H9 (cell line): ENCODE measurements at regions not wholly inside any gene's neighbourhood (a gene's known extent, or its start where the extent isn't known, plus 50 kb on each side); places are given as distances from the start of the nearest gene placed in this dataset.

Experiments
- DNase-seq: peaks from one replicate; pipeline ENCODE4 v3.0.0-alpha.2; 2017
- H2AFZ ChIP-seq: one replicate; pipeline ENCODE4 v1.6.1; 2013; ENCODE audit warnings: mild to moderate bottlenecking, low read length, control low read depth, moderate library complexity
- H2AK5ac ChIP-seq: 2 replicates; pipeline ENCODE4 v1.6.1; 2013; ENCODE audit warnings: low read length, control low read depth, mixed read lengths; ENCODE audit not compliant: insufficient read length
- H2BK120ac ChIP-seq: one replicate; pipeline ENCODE4 v1.6.1; 2013; ENCODE audit warnings: low read depth, mild to moderate bottlenecking, low read length, control low read depth, inconsistent platforms; ENCODE audit not compliant: poor library complexity, severe bottlenecking
- H2BK12ac ChIP-seq: 2 replicates; pipeline ENCODE4 v1.6.1; 2013; ENCODE audit warnings: low read length, control low read depth, mixed read lengths, low read depth; ENCODE audit not compliant: insufficient read length
- H2BK15ac ChIP-seq: 2 replicates; pipeline ENCODE4 v1.6.1; 2013; ENCODE audit warnings: low read depth, low read length, control low read depth
- H2BK20ac ChIP-seq: one replicate; pipeline ENCODE4 v1.6.1; 2013; ENCODE audit warnings: low read depth, mild to moderate bottlenecking, low read length, control low read depth, inconsistent platforms; ENCODE audit not compliant: poor library complexity, severe bottlenecking
- H2BK5ac ChIP-seq: 2 replicates; pipeline ENCODE4 v1.6.1; 2013; ENCODE audit warnings: low read length, control low read depth, mixed read lengths; ENCODE audit not compliant: insufficient read length
- H3K14ac ChIP-seq: 2 replicates; pipeline ENCODE4 v1.6.1; 2013; ENCODE audit warnings: low read length, control low read depth; ENCODE audit not compliant: insufficient read depth
- H3K18ac ChIP-seq: 2 replicates; pipeline ENCODE4 v1.6.1; 2013; ENCODE audit warnings: low read depth, mild to moderate bottlenecking, mixed read lengths, low read length, control low read depth; ENCODE audit not compliant: insufficient read length
- H3K23ac ChIP-seq: 2 replicates; pipeline ENCODE4 v1.6.1; 2013; ENCODE audit warnings: low read length, control low read depth, mixed read lengths, low read depth; ENCODE audit not compliant: insufficient read length
- H3K23me2 ChIP-seq: 2 replicates; pipeline ENCODE4 v1.6.1; 2013; ENCODE audit warnings: low read depth, mild to moderate bottlenecking, mixed read lengths, low read length, control low read depth; ENCODE audit not compliant: insufficient read length, poor library complexity, severe bottlenecking
- H3K27ac ChIP-seq: 2 replicates; pipeline ENCODE4 v1.5.1; 2013; ENCODE audit warnings: low read length, control low read depth, mixed read lengths, low read depth; ENCODE audit not compliant: insufficient read length
- H3K27me3 ChIP-seq: 2 replicates; pipeline ENCODE4 v1.6.1; 2013; ENCODE audit warnings: low read length, control low read depth, inconsistent platforms; ENCODE audit not compliant: insufficient read depth
- H3K4ac ChIP-seq: 2 replicates; pipeline ENCODE4 v1.6.1; 2013; ENCODE audit warnings: low read depth, mild to moderate bottlenecking, control low read depth, inconsistent platforms, low read length, moderate library complexity
- H3K4me1 ChIP-seq: 2 replicates; pipeline ENCODE4 v1.6.1; 2013; ENCODE audit warnings: low read length, control low read depth, inconsistent platforms; ENCODE audit not compliant: insufficient read depth
- H3K4me2 ChIP-seq: 2 replicates; pipeline ENCODE4 v1.6.1; 2013; ENCODE audit warnings: low read length, control low read depth, mixed read lengths; ENCODE audit not compliant: insufficient read length, insufficient read depth
- H3K56ac ChIP-seq: 2 replicates; pipeline ENCODE4 v1.6.1; 2013; ENCODE audit warnings: low read depth, mild to moderate bottlenecking, mixed read lengths, low read length, control low read depth; ENCODE audit not compliant: insufficient read length
- H3K79me1 ChIP-seq: 2 replicates; pipeline ENCODE4 v1.6.1; 2013; ENCODE audit warnings: low read depth, mild to moderate bottlenecking, moderate library complexity, low read length, control low read depth, inconsistent platforms; ENCODE audit not compliant: insufficient read depth, poor library complexity, severe bottlenecking
- H3K79me2 ChIP-seq: 2 replicates; pipeline ENCODE4 v1.6.1; 2013; ENCODE audit warnings: low read length, control low read depth, inconsistent platforms; ENCODE audit not compliant: insufficient read depth
- H3K9ac ChIP-seq: 2 replicates; pipeline ENCODE4 v1.6.1; 2013; ENCODE audit warnings: low read length, control low read depth, mixed read lengths; ENCODE audit not compliant: insufficient read length; ENCODE audit errors: extremely low read depth
- H3K9me3 ChIP-seq: one replicate; pipeline ENCODE4 v1.6.1; 2013; ENCODE audit warnings: low read depth, low read length, inconsistent platforms; ENCODE audit not compliant: control insufficient read depth
- H3T11ph ChIP-seq: one replicate; pipeline ENCODE4 v1.6.1; 2013; ENCODE audit warnings: mild to moderate bottlenecking, low read length, control low read depth, inconsistent platforms
- H4K20me1 ChIP-seq: one replicate; pipeline ENCODE4 v1.6.1; 2013; ENCODE audit not compliant: control insufficient read depth, insufficient read length, insufficient read depth
- H4K5ac ChIP-seq: 2 replicates; pipeline ENCODE4 v1.6.1; 2013; ENCODE audit warnings: low read depth, mild to moderate bottlenecking, mixed read lengths, low read length, control low read depth; ENCODE audit not compliant: insufficient read length
- H4K8ac ChIP-seq: replicated peaks from 2 replicates; pipeline ENCODE4 v1.6.1; 2013; ENCODE audit warnings: low read length, control low read depth, mixed read lengths, low read depth; ENCODE audit not compliant: insufficient read length
- H4K91ac ChIP-seq: 2 replicates; pipeline ENCODE4 v1.6.1; 2013; ENCODE audit warnings: low read depth, mild to moderate bottlenecking, moderate library complexity, mixed read lengths, low read length, control low read depth; ENCODE audit not compliant: insufficient read length
- H3K27ac Mint-ChIP-seq, 3 experiments: 2 replicates in 2 of 3; 3 replicates in 1 of 3; pipeline ENCODE4 v1.8.0; 2020 to 2021; ENCODE audit warnings: mixed read lengths in 3 of 3, mild to moderate bottlenecking in 1 of 3, moderate library complexity in 1 of 3
- H3K27me3 Mint-ChIP-seq: 2 replicates; pipeline ENCODE4 v1.8.0; 2021; ENCODE audit warnings: low read depth, mild to moderate bottlenecking, moderate library complexity, mixed read lengths
- H3K36me3 Mint-ChIP-seq, 3 experiments: 2 replicates in 2 of 3; 3 replicates in 1 of 3; pipeline ENCODE4 v1.8.0; 2020 to 2021; ENCODE audit warnings: low read depth in 3 of 3, mixed read lengths in 3 of 3; ENCODE audit not compliant: insufficient read depth in 1 of 3
- H3K4me1 Mint-ChIP-seq, 2 experiments: 2 replicates each; pipeline ENCODE4 v1.8.0; 2020; ENCODE audit warnings: mixed read lengths in 2 of 2
- H3K4me3 Mint-ChIP-seq, 2 experiments: 2 replicates in 1 of 2; 3 replicates in 1 of 2; pipeline ENCODE4 v1.8.0; 2020 to 2021; ENCODE audit warnings: mild to moderate bottlenecking in 2 of 2, mixed read lengths in 2 of 2, moderate library complexity in 1 of 2
- H3K9me3 Mint-ChIP-seq, 2 experiments: 2 replicates in 1 of 2; 3 replicates in 1 of 2; pipeline ENCODE4 v1.8.0; 2020; ENCODE audit warnings: mild to moderate bottlenecking in 2 of 2, mixed read lengths in 2 of 2, moderate library complexity in 1 of 2
- WGBS: extraction: QIAGEN DNeasy Blood & Tissue Kit; methylation state at CpG from one replicate; pipeline ENCODE4 v1.1.7; 2013; ENCODE audit warnings: missing lambda C conversion rate, low lambda C conversion rate, mixed read lengths; ENCODE audit not compliant: insufficient read length; ENCODE audit errors: extremely low coverage; 5-methylcytosine and 5-hydroxymethylcytosine counted together
- TF ChIP-seq, protein P1 (sequence below): fragments of 200-600 bp; sonication (generic); conservative IDR thresholded peaks from 3 replicates; pipeline ENCODE4 v1.8.0; 2021; ENCODE audit warnings: antibody characterized with exemption, mild to moderate bottlenecking

GRCh38 chr6:1208876-1209275 lies 103.0 kb upstream of the FOXQ1 start:
- Histone ChIP-seq H2AK5ac (no peak overlapping the region), H3K14ac (no peak overlapping the region), H3K9ac (no peak overlapping the region), H4K91ac (no peak overlapping the region), H2BK120ac (no peak overlapping the region), H3K4me1 (no peaks in the 10 kb centered on the region), H3K27me3 (no peaks in the 10 kb centered on the region), H2AFZ (no peak overlapping the region), H3K27ac (no peak overlapping the region), H3K18ac (no peak overlapping the region), H4K5ac (no peak overlapping the region), H2BK12ac (no peak overlapping the region), H3K9me3 (no peaks in the 10 kb centered on the region), H3K23ac (no peak overlapping the region), H2BK20ac (no peak overlapping the region), H3T11ph (no peak overlapping the region), H3K4me2 (no peak overlapping the region), H3K79me1 (no peaks in the 10 kb centered on the region), H3K79me2 (no peaks in the 10 kb centered on the region), H2BK5ac (no peak overlapping the region), H3K56ac (no peak overlapping the region), H2BK15ac (no peak overlapping the region), H4K8ac (no peak overlapping the region), H4K20me1 (no peaks in the 10 kb centered on the region), H3K4ac (no peak overlapping the region), H3K23me2 (no peaks in the 10 kb centered on the region)
- DNase-seq = no peak
- no CpG with 5 or more reads among the region's 2 CpGs for WGBS
- H3K9me3 Mint-ChIP-seq = no peaks in the 10 kb centered on the region
- peaks cover 0 to 2% (median 0%) of the 10 kb centered on the region in 3 experiments; a peak in 2 of 7 replicates for H3K36me3 Mint-ChIP-seq
- no peak overlapping the region for H3K27ac Mint-ChIP-seq
- peaks cover 11% of the 10 kb centered on the region for H3K27me3 Mint-ChIP-seq
- TF ChIP-seq, protein P1, sequence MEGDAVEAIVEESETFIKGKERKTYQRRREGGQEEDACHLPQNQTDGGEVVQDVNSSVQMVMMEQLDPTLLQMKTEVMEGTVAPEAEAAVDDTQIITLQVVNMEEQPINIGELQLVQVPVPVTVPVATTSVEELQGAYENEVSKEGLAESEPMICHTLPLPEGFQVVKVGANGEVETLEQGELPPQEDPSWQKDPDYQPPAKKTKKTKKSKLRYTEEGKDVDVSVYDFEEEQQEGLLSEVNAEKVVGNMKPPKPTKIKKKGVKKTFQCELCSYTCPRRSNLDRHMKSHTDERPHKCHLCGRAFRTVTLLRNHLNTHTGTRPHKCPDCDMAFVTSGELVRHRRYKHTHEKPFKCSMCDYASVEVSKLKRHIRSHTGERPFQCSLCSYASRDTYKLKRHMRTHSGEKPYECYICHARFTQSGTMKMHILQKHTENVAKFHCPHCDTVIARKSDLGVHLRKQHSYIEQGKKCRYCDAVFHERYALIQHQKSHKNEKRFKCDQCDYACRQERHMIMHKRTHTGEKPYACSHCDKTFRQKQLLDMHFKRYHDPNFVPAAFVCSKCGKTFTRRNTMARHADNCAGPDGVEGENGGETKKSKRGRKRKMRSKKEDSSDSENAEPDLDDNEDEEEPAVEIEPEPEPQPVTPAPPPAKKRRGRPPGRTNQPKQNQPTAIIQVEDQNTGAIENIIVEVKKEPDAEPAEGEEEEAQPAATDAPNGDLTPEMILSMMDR = no peak
- no peak overlapping the region for H3K4me3 Mint-ChIP-seq
- H3K4me1 Mint-ChIP-seq = no peaks in the 10 kb centered on the region
